Activated naive CD4-positive, alpha-beta T cell treated with anti-CD3 and anti-CD28 coated beads, Interleukin-2, amount 10 ng/mL, durations not matched to agents 7 days and 5 days (primary cell): ENCODE measurements at regions not wholly inside any gene's neighbourhood (a gene's known extent, or its start where the extent isn't known, plus 50 kb on each side); places are given as distances from the start of the nearest gene placed in this dataset.

Source experiments
- CTCF ChIA-PET: fragments of 350-600 bp; sonication (Branson Sonifier 250); formaldehyde crosslinking; loops from one replicate; lab custom pipeline; 2021; ENCODE audit warnings: antibody characterized with exemption; lab: Charles Lee
- DNase-seq: peaks from one replicate; pipeline ENCODE4 v3.0.0-alpha.2; 2020
- H3K27ac Mint-ChIP-seq: one replicate; pipeline ENCODE4 v1.8.0; 2021; ENCODE audit warnings: mild to moderate bottlenecking, moderate library complexity, mixed read lengths
- H3K27me3 Mint-ChIP-seq: one replicate; pipeline ENCODE4 v1.8.0; 2021; ENCODE audit warnings: mild to moderate bottlenecking, mixed read lengths
- H3K36me3 Mint-ChIP-seq: one replicate; pipeline ENCODE4 v1.8.0; 2021; ENCODE audit warnings: mixed read lengths
- H3K4me1 Mint-ChIP-seq: one replicate; pipeline ENCODE4 v1.8.0; 2021; ENCODE audit warnings: mixed read lengths
- H3K4me3 Mint-ChIP-seq: one replicate; pipeline ENCODE4 v1.8.0; 2021; ENCODE audit warnings: mild to moderate bottlenecking, moderate library complexity, mixed read lengths
- H3K9me3 Mint-ChIP-seq: one replicate; pipeline ENCODE4 v1.8.0; 2021; ENCODE audit warnings: mixed read lengths

GRCh38 chr10:90494183-90494582 is 363.7 kb downstream of the HTR7 start:
- Mint-ChIP-seq H3K4me3 (no peak overlapping the region), H3K36me3 (no peaks in the 10 kb centered on the region), H3K27me3 (no peaks in the 10 kb centered on the region), H3K27ac (no peak overlapping the region), H3K9me3 (peaks cover 28% of the 10 kb centered on the region), H3K4me1 (no peaks in the 10 kb centered on the region)
- DNase-seq, result no peak
- CTCF ChIA-PET, result no interaction called here

GRCh38 chr10:90504172-90504571 is 353.7 kb downstream of the HTR7 start:
- Mint-ChIP-seq H3K27me3 (no peaks in the 10 kb centered on the region), H3K27ac (no peak overlapping the region), H3K4me3 (no peak overlapping the region), H3K4me1 (no peaks in the 10 kb centered on the region), H3K36me3 (no peaks in the 10 kb centered on the region), H3K9me3 (peaks cover 2% of the 10 kb centered on the region)
- DNase-seq, result no peak
- CTCF ChIA-PET, result no interaction called here

GRCh38 chr10:90526721-90527120 is 331.1 kb downstream of the HTR7 start:
- Mint-ChIP-seq H3K4me1 (no peaks in the 10 kb centered on the region), H3K27ac (no peak overlapping the region), H3K9me3 (no peaks in the 10 kb centered on the region), H3K36me3 (no peaks in the 10 kb centered on the region), H3K4me3 (no peak overlapping the region), H3K27me3 (no peaks in the 10 kb centered on the region)
- CTCF ChIA-PET, result interaction anchor here (1.1 kb wide), 1 partner anchor 11 kb away, joined by 3 read pairs; no protein-coding TSS in a partner anchor
- DNase-seq, result no peak

GRCh38 chr10:90530521-90530920 is 327.3 kb downstream of the HTR7 start:
- H3K4me1 Mint-ChIP-seq, result no peaks in the 10 kb centered on the region
- H3K27me3 Mint-ChIP-seq, result no peaks in the 10 kb centered on the region
- H3K4me3 Mint-ChIP-seq, result no peak overlapping the region
- DNase-seq, result no peak
- no peak overlapping the region for H3K27ac Mint-ChIP-seq
- no peaks in the 10 kb centered on the region for H3K36me3 Mint-ChIP-seq
- H3K9me3 Mint-ChIP-seq, result no peaks in the 10 kb centered on the region
- CTCF ChIA-PET, result no interaction called here

- CTCF ChIA-PET, result no interaction called here
- no peak overlapping the region for H3K4me3 Mint-ChIP-seq
- no peak for DNase-seq
- H3K36me3 Mint-ChIP-seq, result no peaks in the 10 kb centered on the region
- H3K4me1 Mint-ChIP-seq, result no peaks in the 10 kb centered on the region
- no peak overlapping the region for H3K27ac Mint-ChIP-seq
- H3K27me3 Mint-ChIP-seq, result no peaks in the 10 kb centered on the region
- no peaks in the 10 kb centered on the region for H3K9me3 Mint-ChIP-seq
These were observed 300.5 kb downstream of the HTR7 start for GRCh38 chr10:90557385-90557784.

GRCh38 chr10:90560331-90560730 is 297.5 kb downstream of the HTR7 start:
- no peak overlapping the region for H3K27ac Mint-ChIP-seq
- H3K4me1 Mint-ChIP-seq, result no peaks in the 10 kb centered on the region
- H3K36me3 Mint-ChIP-seq, result no peaks in the 10 kb centered on the region
- H3K27me3 Mint-ChIP-seq, result no peaks in the 10 kb centered on the region
- no peaks in the 10 kb centered on the region for H3K9me3 Mint-ChIP-seq
- CTCF ChIA-PET, result no interaction called here
- H3K4me3 Mint-ChIP-seq, result no peak overlapping the region
- no peak for DNase-seq

GRCh38 chr10:90561666-90562065 is 296.2 kb downstream of the HTR7 start:
- Mint-ChIP-seq H3K36me3 (no peaks in the 10 kb centered on the region), H3K27ac (no peak overlapping the region), H3K4me3 (no peak overlapping the region), H3K27me3 (no peaks in the 10 kb centered on the region), H3K4me1 (no peaks in the 10 kb centered on the region), H3K9me3 (no peaks in the 10 kb centered on the region)
- no peak for DNase-seq
- CTCF ChIA-PET, result no interaction called here

GRCh38 chr10:90571481-90572258 is 286.2 kb downstream of the HTR7 start:
- H3K4me3 Mint-ChIP-seq, result no peak overlapping the region
- no peaks in the 10 kb centered on the region for H3K4me1 Mint-ChIP-seq
- H3K27ac Mint-ChIP-seq, result no peak overlapping the region
- DNase-seq, result no peak
- CTCF ChIA-PET, result no interaction called here
- no peaks in the 10 kb centered on the region for H3K9me3 Mint-ChIP-seq
- no peaks in the 10 kb centered on the region for H3K27me3 Mint-ChIP-seq
- no peaks in the 10 kb centered on the region for H3K36me3 Mint-ChIP-seq

GRCh38 chr10:90575125-90575524 is 282.7 kb downstream of the HTR7 start:
- H3K27me3 Mint-ChIP-seq, result no peaks in the 10 kb centered on the region
- CTCF ChIA-PET, result no interaction called here
- no peaks in the 10 kb centered on the region for H3K9me3 Mint-ChIP-seq
- H3K27ac Mint-ChIP-seq, result no peak overlapping the region
- no peaks in the 10 kb centered on the region for H3K36me3 Mint-ChIP-seq
- no peaks in the 10 kb centered on the region for H3K4me1 Mint-ChIP-seq
- no peak overlapping the region for H3K4me3 Mint-ChIP-seq
- DNase-seq, result no peak

- Mint-ChIP-seq H3K4me3 (no peak overlapping the region), H3K27ac (no peak overlapping the region), H3K27me3 (no peaks in the 10 kb centered on the region), H3K9me3 (no peaks in the 10 kb centered on the region), H3K4me1 (no peaks in the 10 kb centered on the region), H3K36me3 (no peaks in the 10 kb centered on the region)
- DNase-seq, result no peak
- CTCF ChIA-PET, result interaction anchor here (0.6 kb wide), 1 partner anchor 22 kb away, joined by 3 read pairs; no protein-coding TSS in a partner anchor
These were observed 280.3 kb downstream of the HTR7 start for GRCh38 chr10:90577569-90577968.

GRCh38 chr10:90579602-90580242 is 278.1 kb downstream of the HTR7 start:
- Mint-ChIP-seq H3K27me3 (no peaks in the 10 kb centered on the region), H3K4me3 (no peak overlapping the region), H3K9me3 (no peaks in the 10 kb centered on the region), H3K36me3 (no peaks in the 10 kb centered on the region), H3K27ac (no peak overlapping the region), H3K4me1 (no peaks in the 10 kb centered on the region)
- CTCF ChIA-PET, result no interaction called here
- no peak for DNase-seq

- H3K36me3 Mint-ChIP-seq, result no peaks in the 10 kb centered on the region
- DNase-seq, result no peak
- H3K27ac Mint-ChIP-seq, result no peak overlapping the region
- no peaks in the 10 kb centered on the region for H3K27me3 Mint-ChIP-seq
- H3K4me3 Mint-ChIP-seq, result no peak overlapping the region
- H3K4me1 Mint-ChIP-seq, result no peaks in the 10 kb centered on the region
- CTCF ChIA-PET, result interaction anchor here (0.7 kb wide), 1 partner anchor 537 kb away, joined by 3 read pairs; no protein-coding TSS in a partner anchor
- H3K9me3 Mint-ChIP-seq, result no peaks in the 10 kb centered on the region
These were observed 274.4 kb downstream of the HTR7 start for GRCh38 chr10:90583416-90583815.

- no peak for DNase-seq
- H3K4me1 Mint-ChIP-seq, result no peaks in the 10 kb centered on the region
- no peaks in the 10 kb centered on the region for H3K9me3 Mint-ChIP-seq
- H3K27ac Mint-ChIP-seq, result no peak overlapping the region
- H3K4me3 Mint-ChIP-seq, result no peak overlapping the region
- H3K36me3 Mint-ChIP-seq, result no peaks in the 10 kb centered on the region
- no peaks in the 10 kb centered on the region for H3K27me3 Mint-ChIP-seq
- CTCF ChIA-PET, result no interaction called here
These were observed 270.8 kb downstream of the HTR7 start for GRCh38 chr10:90587081-90587491.

- Mint-ChIP-seq H3K36me3 (no peaks in the 10 kb centered on the region), H3K27ac (no peak overlapping the region), H3K4me1 (no peaks in the 10 kb centered on the region), H3K9me3 (no peaks in the 10 kb centered on the region), H3K4me3 (no peak overlapping the region), H3K27me3 (no peaks in the 10 kb centered on the region)
- CTCF ChIA-PET, result no interaction called here
- no peak for DNase-seq
These were observed 270.3 kb downstream of the HTR7 start for GRCh38 chr10:90587561-90587960.

GRCh38 chr10:90588222-90588621 is 269.6 kb downstream of the HTR7 start:
- no peak overlapping the region for H3K4me3 Mint-ChIP-seq
- DNase-seq, result no peak
- CTCF ChIA-PET, result no interaction called here
- H3K4me1 Mint-ChIP-seq, result no peaks in the 10 kb centered on the region
- H3K36me3 Mint-ChIP-seq, result no peaks in the 10 kb centered on the region
- H3K27ac Mint-ChIP-seq, result no peak overlapping the region
- H3K27me3 Mint-ChIP-seq, result no peaks in the 10 kb centered on the region
- H3K9me3 Mint-ChIP-seq, result no peaks in the 10 kb centered on the region
